ENCODE measurements at regions not wholly inside any gene's neighbourhood (a gene's known extent, or its start where the extent isn't known, plus 50 kb on each side); places are given as distances from the start of the nearest gene placed in this dataset.

- no peak overlapping the region for H3K4me2 ChIP-seq (ENCODE audit: insufficient read depth, low read length, poor library complexity, severe bottlenecking)
- H4K91ac ChIP-seq (ENCODE audit: low read depth, low read length, poor library complexity), result no peak overlapping the region
- no peaks in the 10 kb centered on the region for H3K79me1 ChIP-seq (ENCODE audit: low read depth, low read length)
- no peak overlapping the region for H3K23ac ChIP-seq (ENCODE audit: low read depth, low read length, poor library complexity)
- no peaks in the 10 kb centered on the region for H3K36me3 ChIP-seq (replicated peaks in 1 of 2; ENCODE audit: control insufficient read depth in 2 of 2, insufficient read depth in 2 of 2, low read length in 2 of 2)
- peaks cover 0 to 2% of the 10 kb centered on the region in 2 donors for H3K9me3 ChIP-seq (replicated peaks in 1 of 2; ENCODE audit: control insufficient read depth in 2 of 2, insufficient read depth in 1 of 2, low read depth in 1 of 2, low read length in 2 of 2)
- H2AK5ac ChIP-seq (ENCODE audit: low read depth, low read length), result no peak overlapping the region
- no peak overlapping the region for H3K9ac ChIP-seq (ENCODE audit: low read depth, low read length, poor library complexity)
- WGBS, 2 donors (ENCODE audit: extremely low coverage in 2 of 2, insufficient read length in 2 of 2, insufficient replicate concordance in 1 of 2), result no CpG with 5 or more reads among the region's 8 CpGs
- H3K27ac ChIP-seq (replicated peaks; ENCODE audit: low read length), result peak overlapping the region; percentile 45
- no peak overlapping the region for H2BK12ac ChIP-seq (ENCODE audit: low read length)
- H3K4me3 ChIP-seq (ENCODE audit: low read length in 2 of 2), result no peak overlapping the region
- no peak overlapping the region for H4K8ac ChIP-seq (ENCODE audit: low read depth, low read length)
- H2BK120ac ChIP-seq (ENCODE audit: low read depth, low read length), result no peak overlapping the region
- no peak overlapping the region for H3K14ac ChIP-seq (ENCODE audit: low read length)
- no peak overlapping the region for H2AFZ ChIP-seq (ENCODE audit: low read length)
- H3K27me3 ChIP-seq (ENCODE audit: control insufficient read depth in 3 of 3, insufficient read depth in 3 of 3, low read depth in 1 of 3, low read length in 3 of 3), result no peaks in the 10 kb centered on the region
- H3K18ac ChIP-seq (ENCODE audit: low read length), result no peak overlapping the region
- no peak overlapping the region for H2BK5ac ChIP-seq (ENCODE audit: low read length)
- DNase-seq (ENCODE audit: low spot score), result no peak
- no peak overlapping the region for H3K4ac ChIP-seq (ENCODE audit: low read length)
- no peak overlapping the region for H2BK15ac ChIP-seq (ENCODE audit: low read length)
- peaks cover 0 to 12% of the 10 kb centered on the region in 2 donors for H3K4me1 ChIP-seq (ENCODE audit: control insufficient read depth in 2 of 2, insufficient read depth in 1 of 2, low read depth in 1 of 2, low read length in 2 of 2)
Observed at GRCh38 chr16:17940584-17941364, 395.8 kb downstream of the NPIPA8 start.

GRCh38 chr16:17939723-17940122 lies 396.8 kb downstream of the NPIPA8 start:
- Histone ChIP-seq H3K79me1 (ENCODE audit: low read depth, low read length) (no peaks in the 10 kb centered on the region), H3K4me3 (ENCODE audit: low read length in 2 of 2) (no peak overlapping the region), H3K4me1 (ENCODE audit: control insufficient read depth in 2 of 2, insufficient read depth in 1 of 2, low read depth in 1 of 2, low read length in 2 of 2) (peaks cover 0 to 13% of the 10 kb centered on the region in 2 donors), H3K4ac (ENCODE audit: low read length) (no peak overlapping the region), H2AFZ (ENCODE audit: low read length) (no peak overlapping the region), H3K36me3 (replicated peaks in 1 of 2; ENCODE audit: control insufficient read depth in 2 of 2, insufficient read depth in 2 of 2, low read length in 2 of 2) (no peaks in the 10 kb centered on the region), H4K8ac (ENCODE audit: low read depth, low read length) (no peak overlapping the region), H3K27me3 (ENCODE audit: control insufficient read depth in 3 of 3, insufficient read depth in 3 of 3, low read depth in 1 of 3, low read length in 3 of 3) (no peaks in the 10 kb centered on the region), H2BK5ac (ENCODE audit: low read length) (no peak overlapping the region), H4K91ac (ENCODE audit: low read depth, low read length, poor library complexity) (no peak overlapping the region), H3K4me2 (ENCODE audit: insufficient read depth, low read length, poor library complexity, severe bottlenecking) (no peak overlapping the region), H3K9ac (ENCODE audit: low read depth, low read length, poor library complexity) (no peak overlapping the region), H3K27ac (replicated peaks; ENCODE audit: low read length) (no peak overlapping the region), H2BK12ac (ENCODE audit: low read length) (no peak overlapping the region), H3K23ac (ENCODE audit: low read depth, low read length, poor library complexity) (no peak overlapping the region), H2BK120ac (ENCODE audit: low read depth, low read length) (no peak overlapping the region), H3K18ac (ENCODE audit: low read length) (no peak overlapping the region), H3K9me3 (replicated peaks in 1 of 2; ENCODE audit: control insufficient read depth in 2 of 2, insufficient read depth in 1 of 2, low read depth in 1 of 2, low read length in 2 of 2) (peaks cover 0 to 2% of the 10 kb centered on the region in 2 donors), H3K14ac (ENCODE audit: low read length) (no peak overlapping the region), H2BK15ac (ENCODE audit: low read length) (no peak overlapping the region), H2AK5ac (ENCODE audit: low read depth, low read length) (no peak overlapping the region)
- no CpG with 5 or more reads among the region's 4 CpGs for WGBS, 2 donors (ENCODE audit: extremely low coverage in 2 of 2, insufficient read length in 2 of 2, insufficient replicate concordance in 1 of 2)
- DNase-seq (ENCODE audit: low spot score), result no peak

- Histone ChIP-seq H3K4me1 (ENCODE audit: control insufficient read depth in 2 of 2, insufficient read depth in 1 of 2, low read depth in 1 of 2, low read length in 2 of 2) (peaks cover 0 to 12% of the 10 kb centered on the region in 2 donors), H3K4me3 (ENCODE audit: low read length in 2 of 2) (no peak overlapping the region)
- no CpG with 5 or more reads among the region's 2 CpGs for WGBS, 2 donors (ENCODE audit: extremely low coverage in 2 of 2, insufficient read length in 2 of 2, insufficient replicate concordance in 1 of 2)
Observed at GRCh38 chr16:17939122-17939536, 397.4 kb downstream of the NPIPA8 start.

GRCh38 chr16:17938546-17938945 lies 398.0 kb downstream of the NPIPA8 start:
- WGBS, 2 donors (ENCODE audit: extremely low coverage in 2 of 2, insufficient read length in 2 of 2, insufficient replicate concordance in 1 of 2), result no CpG with 5 or more reads among the region's 3 CpGs

More at GRCh38 chr16:17939122-17939536, 397.4 kb downstream of the NPIPA8 start:
- Histone ChIP-seq H3K9me3 (replicated peaks in 1 of 2; ENCODE audit: control insufficient read depth in 2 of 2, insufficient read depth in 1 of 2, low read depth in 1 of 2, low read length in 2 of 2) (peaks cover 0 to 2% of the 10 kb centered on the region in 2 donors), H3K36me3 (replicated peaks in 1 of 2; ENCODE audit: control insufficient read depth in 2 of 2, insufficient read depth in 2 of 2, low read length in 2 of 2) (no peaks in the 10 kb centered on the region), H2BK12ac (ENCODE audit: low read length) (peak overlapping the region; percentile 11), H3K27me3 (ENCODE audit: control insufficient read depth in 3 of 3, insufficient read depth in 3 of 3, low read depth in 1 of 3, low read length in 3 of 3) (no peaks in the 10 kb centered on the region), H4K8ac (ENCODE audit: low read depth, low read length) (no peak overlapping the region), H3K4me2 (ENCODE audit: insufficient read depth, low read length, poor library complexity, severe bottlenecking) (no peak overlapping the region), H3K23ac (ENCODE audit: low read depth, low read length, poor library complexity) (no peak overlapping the region), H3K27ac (replicated peaks; ENCODE audit: low read length) (no peak overlapping the region), H3K14ac (ENCODE audit: low read length) (no peak overlapping the region), H2BK5ac (ENCODE audit: low read length) (no peak overlapping the region), H4K91ac (ENCODE audit: low read depth, low read length, poor library complexity) (no peak overlapping the region), H2AFZ (ENCODE audit: low read length) (no peak overlapping the region), H3K9ac (ENCODE audit: low read depth, low read length, poor library complexity) (no peak overlapping the region), H3K79me1 (ENCODE audit: low read depth, low read length) (no peaks in the 10 kb centered on the region), H3K4ac (ENCODE audit: low read length) (no peak overlapping the region), H2BK120ac (ENCODE audit: low read depth, low read length) (no peak overlapping the region), H2BK15ac (ENCODE audit: low read length) (no peak overlapping the region), H3K18ac (ENCODE audit: low read length) (no peak overlapping the region), H2AK5ac (ENCODE audit: low read depth, low read length) (no peak overlapping the region)
- DNase-seq (ENCODE audit: low spot score), result no peak

More at GRCh38 chr16:17938546-17938945, 398.0 kb downstream of the NPIPA8 start:
- Histone ChIP-seq H4K8ac (ENCODE audit: low read depth, low read length) (no peak overlapping the region), H3K4me3 (ENCODE audit: low read length in 2 of 2) (no peak overlapping the region), H2BK15ac (ENCODE audit: low read length) (no peak overlapping the region), H3K9me3 (replicated peaks in 1 of 2; ENCODE audit: control insufficient read depth in 2 of 2, insufficient read depth in 1 of 2, low read depth in 1 of 2, low read length in 2 of 2) (peaks cover 0 to 2% of the 10 kb centered on the region in 2 donors), H3K27me3 (ENCODE audit: control insufficient read depth in 3 of 3, insufficient read depth in 3 of 3, low read depth in 1 of 3, low read length in 3 of 3) (no peaks in the 10 kb centered on the region), H3K4ac (ENCODE audit: low read length) (no peak overlapping the region), H3K9ac (ENCODE audit: low read depth, low read length, poor library complexity) (no peak overlapping the region), H3K36me3 (replicated peaks in 1 of 2; ENCODE audit: control insufficient read depth in 2 of 2, insufficient read depth in 2 of 2, low read length in 2 of 2) (no peaks in the 10 kb centered on the region), H2BK120ac (ENCODE audit: low read depth, low read length) (no peak overlapping the region), H2BK12ac (ENCODE audit: low read length) (no peak overlapping the region), H2AFZ (ENCODE audit: low read length) (no peak overlapping the region), H3K4me2 (ENCODE audit: insufficient read depth, low read length, poor library complexity, severe bottlenecking) (no peak overlapping the region), H3K4me1 (ENCODE audit: control insufficient read depth in 2 of 2, insufficient read depth in 1 of 2, low read depth in 1 of 2, low read length in 2 of 2) (peaks cover 0 to 13% of the 10 kb centered on the region in 2 donors), H4K91ac (ENCODE audit: low read depth, low read length, poor library complexity) (no peak overlapping the region), H3K27ac (replicated peaks; ENCODE audit: low read length) (no peak overlapping the region), H3K18ac (ENCODE audit: low read length) (no peak overlapping the region), H3K14ac (ENCODE audit: low read length) (no peak overlapping the region), H2BK5ac (ENCODE audit: low read length) (no peak overlapping the region), H2AK5ac (ENCODE audit: low read depth, low read length) (no peak overlapping the region), H3K79me1 (ENCODE audit: low read depth, low read length) (no peaks in the 10 kb centered on the region), H3K23ac (ENCODE audit: low read depth, low read length, poor library complexity) (no peak overlapping the region)
- DNase-seq (ENCODE audit: low spot score), result no peak

Measured in neuronal stem cell (in vitro differentiated cells).